Left ventricle myocardium inferior (tissue), 1 donor: ENCODE measurements at regions not wholly inside any gene's neighbourhood (a gene's known extent, or its start where the extent isn't known, plus 50 kb on each side); places are given as distances from the start of the nearest gene placed in this dataset.

ENCODE experiments used
- DNase-seq: peaks from one replicate; pipeline ENCODE4 v3.0.0-alpha.2; 2020
- H3K27ac ChIP-seq: fragments of 200-600 bp; replicated peaks from 2 replicates; pipeline ENCODE4 v1.8.0; 2021
- H3K27me3 ChIP-seq: fragments of 200-600 bp; 2 replicates; pipeline ENCODE4 v1.8.0; 2021; ENCODE audit warnings: low read depth
- H3K36me3 ChIP-seq: fragments of 200-600 bp; 2 replicates; pipeline ENCODE4 v1.8.0; 2021
- H3K4me1 ChIP-seq: fragments of 200-600 bp; 2 replicates; pipeline ENCODE4 v1.8.0; 2021
- H3K4me3 ChIP-seq: fragments of 200-600 bp; 2 replicates; pipeline ENCODE4 v1.8.0; 2021; ENCODE audit warnings: mild to moderate bottlenecking, moderate library complexity
- H3K9me3 ChIP-seq: fragments of 200-600 bp; replicated peaks from 2 replicates; pipeline ENCODE4 v1.8.0; 2021
- CTCF ChIP-seq: fragments of 200-600 bp; IDR thresholded peaks from 2 replicates; pipeline ENCODE4 v1.8.0; 2021; ENCODE audit warnings: antibody characterized with exemption, mild to moderate bottlenecking, borderline replicate concordance
- intact Hi-C: fragments of 100-400 bp; cut with micrococcal nuclease; formaldehyde crosslinking; loops from one replicate; pipeline ENCODE4 v1.11.0; 2022
- donor health status: DM: no; HTN: yes; CAD: no; lungs with severe emphysema.

GRCh38 chr5:174191076-174191475 lies 145.6 kb downstream of the NSG2 start:
- H3K4me1 ChIP-seq, result no peaks in the 10 kb centered on the region
- intact Hi-C loops, result no loop called here
- H3K27ac ChIP-seq, result no peak overlapping the region
- H3K27me3 ChIP-seq, result peaks cover 68% of the 10 kb centered on the region
- DNase-seq, result no peak
- H3K36me3 ChIP-seq, result no peaks in the 10 kb centered on the region
- TF ChIP-seq CTCF, result no peak
- no peaks in the 10 kb centered on the region for H3K9me3 ChIP-seq
- H3K4me3 ChIP-seq, result no peak overlapping the region

GRCh38 chr5:174191850-174192655 lies 146.5 kb downstream of the NSG2 start:
- Histone ChIP-seq H3K27me3 (peaks cover 59% of the 10 kb centered on the region), H3K36me3 (no peaks in the 10 kb centered on the region), H3K4me3 (no peak overlapping the region), H3K4me1 (no peaks in the 10 kb centered on the region), H3K9me3 (no peaks in the 10 kb centered on the region), H3K27ac (no peak overlapping the region)
- TF ChIP-seq CTCF, result no peak
- no peak for DNase-seq
- intact Hi-C loops, result no loop called here

GRCh38 chr5:174192901-174193300 lies 147.4 kb downstream of the NSG2 start:
- H3K4me1 ChIP-seq, result no peaks in the 10 kb centered on the region
- no peaks in the 10 kb centered on the region for H3K36me3 ChIP-seq
- intact Hi-C loops, result no loop called here
- TF ChIP-seq CTCF, result no peak
- no peaks in the 10 kb centered on the region for H3K9me3 ChIP-seq
- no peak for DNase-seq
- peaks cover 56% of the 10 kb centered on the region for H3K27me3 ChIP-seq
- no peak overlapping the region for H3K27ac ChIP-seq
- H3K4me3 ChIP-seq, result no peak overlapping the region

DNA sequence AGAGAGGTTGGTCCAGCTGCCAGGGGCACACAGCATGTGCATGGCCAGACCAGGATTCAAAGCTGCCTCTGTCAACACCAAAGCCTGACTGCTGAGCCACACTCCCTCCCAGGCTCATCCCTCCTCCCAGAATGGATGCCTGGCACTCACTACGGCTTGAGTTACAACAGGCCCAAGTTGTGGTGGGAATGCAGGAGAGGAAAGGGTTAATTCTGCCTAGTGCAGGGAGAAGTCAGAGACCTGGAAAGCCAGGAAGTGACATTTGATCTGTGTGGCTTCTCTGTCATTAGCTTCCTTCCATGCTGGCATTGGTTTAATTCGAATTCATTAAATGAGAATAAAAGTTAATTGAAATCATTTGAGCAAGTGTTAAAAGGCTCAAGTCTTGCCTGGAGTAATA lies 150.0 kb downstream of the NSG2 start:
- Histone ChIP-seq H3K9me3 (no peaks in the 10 kb centered on the region), H3K4me3 (no peak overlapping the region), H3K27ac (no peak overlapping the region), H3K36me3 (no peaks in the 10 kb centered on the region), H3K27me3 (peaks cover 37% of the 10 kb centered on the region), H3K4me1 (no peaks in the 10 kb centered on the region)
- intact Hi-C loops, result no loop called here
- TF ChIP-seq CTCF, result no peak
- DNase-seq, result no peak

- Histone ChIP-seq H3K27ac (no peak overlapping the region), H3K36me3 (no peaks in the 10 kb centered on the region), H3K4me1 (no peaks in the 10 kb centered on the region), H3K9me3 (peaks cover 14% of the 10 kb centered on the region), H3K27me3 (peaks cover 26% of the 10 kb centered on the region), H3K4me3 (no peak overlapping the region)
- TF ChIP-seq CTCF, result no peak
- intact Hi-C loops, result no loop called here
- no peak for DNase-seq
Measured at GRCh38 chr5:174197929-174198328, 152.4 kb downstream of the NSG2 start.
